PC-3 (cell line): ENCODE measurements at regions not wholly inside any gene's neighbourhood (a gene's known extent, or its start where the extent isn't known, plus 50 kb on each side); places are given as distances from the start of the nearest gene placed in this dataset.

ENCODE experiments used
- CTCF ChIP-seq: fragments of 300-600 bp; sonication (generic); conservative IDR thresholded peaks from 2 replicates; pipeline ENCODE4 v1.5.1; 2017; ENCODE audit warnings: antibody characterized with exemption, low read depth, mild to moderate bottlenecking, low read length
- EZH2 ChIP-seq: fragments of 300-600 bp; sonication (generic); IDR thresholded peaks from one replicate; pipeline ENCODE4 v1.6.1; 2017; ENCODE audit warnings: antibody characterized with exemption, mild to moderate bottlenecking, low read length; ENCODE audit not compliant: unreplicated experiment
- EZH2phosphoT487 ChIP-seq: fragments of 300-600 bp; sonication (generic); IDR thresholded peaks from 2 replicates; pipeline ENCODE4 v1.6.1; 2018; ENCODE audit warnings: mild to moderate bottlenecking, antibody characterized with exemption, low read length, borderline replicate concordance

- TF ChIP-seq CTCF = no peak
- no peak for TF ChIP-seq EZH2phosphoT487
- TF ChIP-seq EZH2 = no peak
Measured at GRCh38 chr6:12635813-12636212, 80.8 kb upstream of the PHACTR1 start.
